SK-N-SH (cell line): ENCODE measurements at regions not wholly inside any gene's neighbourhood (a gene's known extent, or its start where the extent isn't known, plus 50 kb on each side); places are given as distances from the start of the nearest gene placed in this dataset.

Source experiments
- CTCF ChIA-PET: fragments of 300-600, 350-600 bp; formaldehyde crosslinking; extraction: SDS; loops from one replicate; lab custom pipeline; 2021; lab: Yijun Ruan, JAX
- POLR2A ChIA-PET: fragments of 350-600 bp; sonication (Branson Sonifier 250); formaldehyde crosslinking; extraction: SDS; loops from one replicate; lab custom pipeline; 2020; ENCODE audit warnings: antibody characterized with exemption, inconsistent platforms; lab: Yijun Ruan, JAX
- DNase-seq: peaks from one replicate; pipeline ENCODE4 v3.0.0; 2012
- H2AFZ ChIP-seq: fragments of 200-600 bp; sonication (generic); 2 replicates; pipeline ENCODE4 v1.8.1; 2016; ENCODE audit warnings: antibody characterized with exemption, mild to moderate bottlenecking, low read depth
- H3F3A ChIP-seq: fragments of 200-600 bp; sonication (generic); replicated peaks from 2 replicates; pipeline ENCODE3; 2016; ENCODE audit warnings: antibody characterized with exemption, mild to moderate bottlenecking; ENCODE audit not compliant: insufficient read depth
- H3K27ac ChIP-seq, 2 experiments: fragments of 200-500 bp in 1 of 2; fragments of 200-600 bp in 1 of 2; sonication (Bioruptor generic) in 1 of 2; sonication (generic), shearing (Covaris generic) in 1 of 2; 2 replicates each; pipeline versions ENCODE4 v1.5.1 to v1.6.1; 2014 to 2016; ENCODE audit warnings: low read depth in 2 of 2, inconsistent platforms in 1 of 2, low read length in 1 of 2, mild to moderate bottlenecking in 1 of 2, mixed read lengths in 1 of 2
- H3K27me3 ChIP-seq: fragments of 200-600 bp; sonication (generic), shearing (Covaris generic); 2 replicates; pipeline ENCODE4 v1.6.1; 2016; ENCODE audit warnings: mixed run types; ENCODE audit not compliant: insufficient read depth
- H3K36me3 ChIP-seq, 2 experiments: fragments of 200-500 bp in 1 of 2; fragments of 200-600 bp in 1 of 2; sonication (Bioruptor generic) in 1 of 2; sonication (generic) in 1 of 2; replicated peaks in 1 of 2; 2 replicates each; pipeline versions ENCODE3 to v1.5.1; 2014 to 2016; ENCODE audit warnings: low read length in 1 of 2, mild to moderate bottlenecking in 1 of 2; ENCODE audit not compliant: insufficient read depth in 2 of 2, control insufficient read depth in 1 of 2
- H3K4me1 ChIP-seq, 2 experiments: fragments of 200-500 bp in 1 of 2; fragments of 200-600 bp in 1 of 2; sonication (Bioruptor generic) in 1 of 2; sonication (generic), shearing (Covaris generic) in 1 of 2; 2 replicates each; pipeline versions ENCODE4 v1.5.1 to v1.6.1; 2014 to 2016; ENCODE audit warnings: low read depth in 1 of 2, low read length in 1 of 2, mixed run types in 1 of 2; ENCODE audit not compliant: insufficient read depth in 2 of 2, control insufficient read depth in 1 of 2
- H3K4me2 ChIP-seq: fragments of 200-600 bp; sonication (generic), shearing (Covaris generic); 2 replicates; pipeline ENCODE4 v1.6.1; 2017; ENCODE audit warnings: mixed run types
- H3K4me3 ChIP-seq, 2 experiments: fragments of 200-500 bp in 1 of 2; fragments of 200-600 bp in 1 of 2; sonication (Bioruptor generic) in 1 of 2; sonication (generic), shearing (Covaris generic) in 1 of 2; 2 replicates each; pipeline versions ENCODE4 v1.5.1 to v1.8.1; 2014 to 2016; ENCODE audit warnings: low read depth in 2 of 2, inconsistent platforms in 1 of 2, low read length in 1 of 2, mild to moderate bottlenecking in 1 of 2, mixed read lengths in 1 of 2, moderate library complexity in 1 of 2
- H3K79me2 ChIP-seq: fragments of 200-600 bp; sonication (generic); 2 replicates; pipeline ENCODE4 v1.8.1; 2017; ENCODE audit warnings: mild to moderate bottlenecking; ENCODE audit not compliant: insufficient read depth
- H3K9ac ChIP-seq: fragments of 200-600 bp; sonication (generic); 2 replicates; pipeline ENCODE4 v1.6.1; 2017; ENCODE audit warnings: mixed run types
- H3K9me2 ChIP-seq: fragments of 200-600 bp; sonication (generic); 2 replicates; pipeline ENCODE4 v1.6.1; 2017; ENCODE audit warnings: mixed run types
- H3K9me3 ChIP-seq: fragments of 200-600 bp; sonication (generic); 2 replicates; pipeline ENCODE4 v1.6.1; 2017; ENCODE audit warnings: mixed run types, mild to moderate bottlenecking, moderate library complexity
- H4K20me1 ChIP-seq: fragments of 200-600 bp; sonication (generic); 2 replicates; pipeline ENCODE4 v1.6.1; 2017; ENCODE audit warnings: mild to moderate bottlenecking, mixed run types; ENCODE audit not compliant: insufficient read depth
- CHD2 ChIP-seq: fragments of 150-350 bp; IDR thresholded peaks from 2 replicates; pipeline ENCODE4 v1.6.1; 2018; ENCODE audit warnings: low read length; ENCODE audit not compliant: partially characterized antibody
- EP300 ChIP-seq, 2 experiments: IDR thresholded peaks; 2 replicates each; pipeline versions ENCODE4 v1.4.0 to v1.6.1; 2012; ENCODE audit warnings: borderline replicate concordance in 1 of 2, low read depth in 1 of 2, low read length in 1 of 2
- EZH2phosphoT487 ChIP-seq: fragments of 200-600 bp; sonication (generic); IDR thresholded peaks from 2 replicates; pipeline ENCODE4 v1.6.1; 2017; ENCODE audit warnings: low read depth, mixed run types, mild to moderate bottlenecking, antibody characterized with exemption, moderate library complexity, borderline replicate concordance
- FOSL2 ChIP-seq: IDR thresholded peaks from 2 replicates; pipeline ENCODE4 v1.4.0; 2012; ENCODE audit warnings: low read depth, mild to moderate bottlenecking, moderate library complexity, borderline replicate concordance
- GABPA ChIP-seq: IDR thresholded peaks from 2 replicates; pipeline ENCODE4 v1.4.0; 2012; ENCODE audit warnings: low read depth, mild to moderate bottlenecking
- GATA2 ChIP-seq: sonication (generic); formaldehyde crosslinking; IDR thresholded peaks from 2 replicates; pipeline ENCODE4 v1.5.0; 2020; ENCODE audit warnings: mild to moderate bottlenecking, missing genetic modification reagents
- IRF3 ChIP-seq: fragments of 150-350 bp; IDR thresholded peaks from 2 replicates; pipeline ENCODE4 v1.6.1; 2016; ENCODE audit warnings: mild to moderate bottlenecking, low read depth, low read length
- JUND ChIP-seq: IDR thresholded peaks from 2 replicates; pipeline ENCODE4 v1.4.0; 2012
- MEF2A ChIP-seq: IDR thresholded peaks from 2 replicates; pipeline ENCODE4 v1.4.0; 2012; ENCODE audit warnings: low read depth, borderline replicate concordance
- MXI1 ChIP-seq: IDR thresholded peaks from 2 replicates; pipeline ENCODE4 v1.6.1; 2012; ENCODE audit warnings: mild to moderate bottlenecking, low read depth, low read length, improper control_type of control experiment
- NRF1 ChIP-seq: IDR thresholded peaks from 2 replicates; pipeline ENCODE4 v1.6.1; 2012; ENCODE audit warnings: low read depth, mild to moderate bottlenecking, low read length
- PBX3 ChIP-seq: IDR thresholded peaks from 2 replicates; pipeline ENCODE4; 2012
- RAD21 ChIP-seq: IDR thresholded peaks from 2 replicates; pipeline ENCODE4 v1.6.1; 2012; ENCODE audit warnings: mild to moderate bottlenecking, low read length
- SIN3A ChIP-seq: IDR thresholded peaks from 2 replicates; pipeline ENCODE4 v1.6.1; 2012; ENCODE audit warnings: low read depth, mild to moderate bottlenecking, low read length, moderate library complexity, borderline replicate concordance
- TAF1 ChIP-seq: IDR thresholded peaks from 2 replicates; pipeline ENCODE4 v1.6.1; 2012; ENCODE audit warnings: low read depth, mild to moderate bottlenecking, low read length, moderate library complexity, borderline replicate concordance
- TCF12 ChIP-seq: IDR thresholded peaks from 2 replicates; pipeline ENCODE4 v1.4.0; 2012
- YY1 ChIP-seq: IDR thresholded peaks from 2 replicates; pipeline ENCODE4 v1.4.0; 2012; ENCODE audit warnings: low read depth, mild to moderate bottlenecking
- WGBS: methylation state at CpG from one replicate; pipeline ENCODE4 v1.1.6; 2017; ENCODE audit warnings: low lambda C conversion rate; 5-methylcytosine and 5-hydroxymethylcytosine counted together
- TF ChIP-seq, protein P1 (sequence below): IDR thresholded peaks from 2 replicates; pipeline ENCODE4 v1.4.0; 2012; ENCODE audit warnings: low read depth, borderline replicate concordance
- TF ChIP-seq, protein P2 (sequence below): fragments of 200-600 bp; sonication (generic); IDR thresholded peaks from 2 replicates; pipeline ENCODE4 v1.6.1; 2017; ENCODE audit warnings: antibody characterized with exemption, mild to moderate bottlenecking, moderate library complexity

DNA sequence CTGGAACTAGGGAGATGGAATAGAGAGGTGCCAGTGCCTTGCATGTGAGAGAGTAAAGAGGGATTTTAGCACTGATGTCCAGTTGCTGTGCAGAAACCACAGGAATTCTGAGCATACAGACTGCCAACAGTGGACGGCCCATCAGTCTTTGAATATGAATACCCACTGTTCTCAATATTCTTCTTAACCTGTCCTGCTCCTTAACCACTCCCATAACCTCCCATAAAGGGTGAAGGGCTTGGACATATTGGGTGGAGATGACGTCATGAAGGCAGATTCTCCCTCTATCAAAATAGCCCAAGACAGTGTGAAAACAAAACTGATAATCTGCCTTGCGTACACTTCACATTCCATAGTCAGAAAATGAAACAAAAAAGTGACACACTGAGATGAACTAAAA, 1313.7 kb upstream of the PABPC4L start:
- WGBS: 52% methylated on average over 3 of the region's 3 CpGs
- H3K4me3 ChIP-seq: no peak overlapping the region
- H3K27me3 ChIP-seq: no peaks in the 10 kb centered on the region
- no peaks in the 10 kb centered on the region for H3K4me1 ChIP-seq
- H2AFZ ChIP-seq: no peak overlapping the region
- no peaks in the 10 kb centered on the region; the same call in 1 of the 2 replicates for H3K9me2 ChIP-seq
- no peak for TF ChIP-seq JUND
- no peak for TF ChIP-seq MEF2A
- TF ChIP-seq TAF1: no peak
- no peak for TF ChIP-seq NRF1
- no peak for TF ChIP-seq RAD21
- TF ChIP-seq CHD2: no peak
- no peak for TF ChIP-seq SIN3A
- no peak for TF ChIP-seq PBX3
- TF ChIP-seq TCF12: no peak
- no peak for TF ChIP-seq FOSL2
- TF ChIP-seq YY1: no peak
- TF ChIP-seq, protein P1, sequence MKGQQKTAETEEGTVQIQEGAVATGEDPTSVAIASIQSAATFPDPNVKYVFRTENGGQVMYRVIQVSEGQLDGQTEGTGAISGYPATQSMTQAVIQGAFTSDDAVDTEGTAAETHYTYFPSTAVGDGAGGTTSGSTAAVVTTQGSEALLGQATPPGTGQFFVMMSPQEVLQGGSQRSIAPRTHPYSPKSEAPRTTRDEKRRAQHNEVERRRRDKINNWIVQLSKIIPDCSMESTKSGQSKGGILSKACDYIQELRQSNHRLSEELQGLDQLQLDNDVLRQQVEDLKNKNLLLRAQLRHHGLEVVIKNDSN: no peak
- no peak for TF ChIP-seq GATA2 (CRISPR knock-in tag)
- TF ChIP-seq GABPA: no peak
- TF ChIP-seq EP300 (IDR thresholded peaks at IDR 0.05; ENCODE audit: borderline replicate concordance in 1 of 2, low read depth in 1 of 2, low read length in 1 of 2): no peak
- TF ChIP-seq MXI1: no peak
- TF ChIP-seq, protein P2, sequence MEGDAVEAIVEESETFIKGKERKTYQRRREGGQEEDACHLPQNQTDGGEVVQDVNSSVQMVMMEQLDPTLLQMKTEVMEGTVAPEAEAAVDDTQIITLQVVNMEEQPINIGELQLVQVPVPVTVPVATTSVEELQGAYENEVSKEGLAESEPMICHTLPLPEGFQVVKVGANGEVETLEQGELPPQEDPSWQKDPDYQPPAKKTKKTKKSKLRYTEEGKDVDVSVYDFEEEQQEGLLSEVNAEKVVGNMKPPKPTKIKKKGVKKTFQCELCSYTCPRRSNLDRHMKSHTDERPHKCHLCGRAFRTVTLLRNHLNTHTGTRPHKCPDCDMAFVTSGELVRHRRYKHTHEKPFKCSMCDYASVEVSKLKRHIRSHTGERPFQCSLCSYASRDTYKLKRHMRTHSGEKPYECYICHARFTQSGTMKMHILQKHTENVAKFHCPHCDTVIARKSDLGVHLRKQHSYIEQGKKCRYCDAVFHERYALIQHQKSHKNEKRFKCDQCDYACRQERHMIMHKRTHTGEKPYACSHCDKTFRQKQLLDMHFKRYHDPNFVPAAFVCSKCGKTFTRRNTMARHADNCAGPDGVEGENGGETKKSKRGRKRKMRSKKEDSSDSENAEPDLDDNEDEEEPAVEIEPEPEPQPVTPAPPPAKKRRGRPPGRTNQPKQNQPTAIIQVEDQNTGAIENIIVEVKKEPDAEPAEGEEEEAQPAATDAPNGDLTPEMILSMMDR: no peak
- TF ChIP-seq IRF3: no peak
- TF ChIP-seq EZH2phosphoT487: no peak
- no peaks in the 10 kb centered on the region for H3K36me3 ChIP-seq
- ChIA-PET CTCF (no interaction called here), POLR2A (no interaction called here)
- no peaks in the 10 kb centered on the region for H3K79me2 ChIP-seq
- H3K27ac ChIP-seq: no peak overlapping the region
- no peak overlapping the region for H3K9ac ChIP-seq
- H4K20me1 ChIP-seq: no peaks in the 10 kb centered on the region
- H3K4me2 ChIP-seq: no peak overlapping the region
- H3K9me3 ChIP-seq: no peaks in the 10 kb centered on the region
- no peak for DNase-seq
- no peaks in the 10 kb centered on the region for H3F3A ChIP-seq
